Left lung (tissue), 4 donors: ENCODE measurements at regions not wholly inside any gene's neighbourhood (a gene's known extent, or its start where the extent isn't known, plus 50 kb on each side); places are given as distances from the start of the nearest gene placed in this dataset.

Source experiments
- ATAC-seq: fragments of 200-7000 bp; cut with Tn5 transposase; one replicate; pipeline ENCODE4 v1.9.1; 2020; ENCODE audit warnings: moderate library complexity
- DNase-seq, 4 donors: peaks; one replicate each; pipeline ENCODE4 v3.0.0-alpha.2; 2013 to 2020
- H3K27ac ChIP-seq, 2 donors: fragments of 200-600 bp; sonication (generic) in 1 of 2; one replicate each; pipeline versions ENCODE4 v1.5.0 to v1.8.0; 2020 to 2021
- H3K27me3 ChIP-seq, 2 donors: fragments of 200-600 bp; sonication (generic) in 1 of 2; one replicate each; pipeline versions ENCODE4 v1.5.0 to v1.8.0; 2020 to 2021
- H3K36me3 ChIP-seq, 2 donors: fragments of 200-600 bp; sonication (generic) in 1 of 2; one replicate each; pipeline versions ENCODE4 v1.5.0 to v1.8.0; 2020 to 2021
- H3K4me1 ChIP-seq, 2 donors: fragments of 200-600 bp; one replicate each; pipeline ENCODE4 v1.8.0; 2021
- H3K4me3 ChIP-seq, 2 donors: fragments of 200-600 bp; sonication (generic) in 1 of 2; one replicate each; pipeline versions ENCODE4 v1.5.0 to v1.8.0; 2020 to 2021; ENCODE audit warnings: mild to moderate bottlenecking in 1 of 2
- H3K9me3 ChIP-seq, 2 donors: fragments of 200-600 bp; sonication (generic) in 1 of 2; one replicate each; pipeline versions ENCODE4 v1.5.0 to v1.8.0; 2020 to 2021
- intact Hi-C, 2 donors: fragments of 100-400 bp; cut with DNase I; formaldehyde crosslinking; loops; one replicate each; pipeline versions ENCODE4 v1.11.2 to v1.14.2; 2022
- TF ChIP-seq, protein P1 (sequence below), 2 donors: fragments of 200-600 bp; sonication (generic) in 1 of 2; IDR thresholded peaks; one replicate each; pipeline versions ENCODE4 v1.5.0 to v1.8.0; 2021; ENCODE audit warnings: antibody characterized with exemption in 2 of 2
- donor health status: DM: no; HTN: yes; CAD: no.
- donor health status: DM: no; HTN: no; CAD: no.

DNA sequence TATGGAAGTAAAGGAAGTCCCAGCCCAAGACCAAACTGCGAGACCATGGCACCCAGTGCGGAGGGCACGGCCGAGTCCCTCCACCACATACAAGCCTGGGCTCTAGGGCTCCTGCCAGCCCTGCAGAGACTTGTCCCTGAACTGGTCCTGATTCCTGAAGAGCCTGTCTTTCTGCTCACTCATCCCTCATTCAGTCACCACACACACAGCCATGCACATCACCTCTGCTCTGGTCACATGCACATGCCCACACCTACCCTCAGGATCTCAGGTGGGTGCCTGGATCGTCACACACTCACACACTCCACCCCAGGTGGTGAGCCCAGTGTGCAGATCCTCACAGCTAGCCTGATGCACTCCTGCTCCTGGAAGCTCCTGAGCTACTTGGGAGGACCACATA is 71.4 kb upstream of the LAPTM4A start:
- Histone ChIP-seq H3K27ac (no peak overlapping the region), H3K4me3 (no peak overlapping the region), H3K9me3 (no peaks in the 10 kb centered on the region), H3K36me3 (no peaks in the 10 kb centered on the region), H3K4me1 (no peaks in the 10 kb centered on the region), H3K27me3 (no peaks in the 10 kb centered on the region)
- ATAC-seq (no peak), DNase-seq (no peak)
- intact Hi-C loops: no loop called here
- TF ChIP-seq, protein P1, sequence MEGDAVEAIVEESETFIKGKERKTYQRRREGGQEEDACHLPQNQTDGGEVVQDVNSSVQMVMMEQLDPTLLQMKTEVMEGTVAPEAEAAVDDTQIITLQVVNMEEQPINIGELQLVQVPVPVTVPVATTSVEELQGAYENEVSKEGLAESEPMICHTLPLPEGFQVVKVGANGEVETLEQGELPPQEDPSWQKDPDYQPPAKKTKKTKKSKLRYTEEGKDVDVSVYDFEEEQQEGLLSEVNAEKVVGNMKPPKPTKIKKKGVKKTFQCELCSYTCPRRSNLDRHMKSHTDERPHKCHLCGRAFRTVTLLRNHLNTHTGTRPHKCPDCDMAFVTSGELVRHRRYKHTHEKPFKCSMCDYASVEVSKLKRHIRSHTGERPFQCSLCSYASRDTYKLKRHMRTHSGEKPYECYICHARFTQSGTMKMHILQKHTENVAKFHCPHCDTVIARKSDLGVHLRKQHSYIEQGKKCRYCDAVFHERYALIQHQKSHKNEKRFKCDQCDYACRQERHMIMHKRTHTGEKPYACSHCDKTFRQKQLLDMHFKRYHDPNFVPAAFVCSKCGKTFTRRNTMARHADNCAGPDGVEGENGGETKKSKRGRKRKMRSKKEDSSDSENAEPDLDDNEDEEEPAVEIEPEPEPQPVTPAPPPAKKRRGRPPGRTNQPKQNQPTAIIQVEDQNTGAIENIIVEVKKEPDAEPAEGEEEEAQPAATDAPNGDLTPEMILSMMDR (IDR thresholded peaks at IDR 0.05): no peak

GRCh38 chr2:20120569-20121416 is 69.4 kb upstream of the LAPTM4A start:
- Histone ChIP-seq H3K9me3 (no peaks in the 10 kb centered on the region), H3K27me3 (no peaks in the 10 kb centered on the region), H3K27ac (no peak overlapping the region), H3K36me3 (no peaks in the 10 kb centered on the region), H3K4me1 (no peaks in the 10 kb centered on the region), H3K4me3 (no peak overlapping the region)
- no peak for DNase-seq
- TF ChIP-seq, protein P1 (IDR thresholded peaks at IDR 0.05): no peak
- intact Hi-C loops: no loop called here
- no peak for ATAC-seq

- Histone ChIP-seq H3K27ac (no peak overlapping the region), H3K4me3 (no peak overlapping the region), H3K9me3 (no peaks in the 10 kb centered on the region), H3K36me3 (no peaks in the 10 kb centered on the region), H3K4me1 (no peaks in the 10 kb centered on the region), H3K27me3 (no peaks in the 10 kb centered on the region)
- intact Hi-C loops: no loop called here
- TF ChIP-seq, protein P1 (IDR thresholded peaks at IDR 0.05): no peak
- DNase-seq (no peak), ATAC-seq (no peak)
These were observed 66.6 kb upstream of the LAPTM4A start for GRCh38 chr2:20118051-20118450.

DNA sequence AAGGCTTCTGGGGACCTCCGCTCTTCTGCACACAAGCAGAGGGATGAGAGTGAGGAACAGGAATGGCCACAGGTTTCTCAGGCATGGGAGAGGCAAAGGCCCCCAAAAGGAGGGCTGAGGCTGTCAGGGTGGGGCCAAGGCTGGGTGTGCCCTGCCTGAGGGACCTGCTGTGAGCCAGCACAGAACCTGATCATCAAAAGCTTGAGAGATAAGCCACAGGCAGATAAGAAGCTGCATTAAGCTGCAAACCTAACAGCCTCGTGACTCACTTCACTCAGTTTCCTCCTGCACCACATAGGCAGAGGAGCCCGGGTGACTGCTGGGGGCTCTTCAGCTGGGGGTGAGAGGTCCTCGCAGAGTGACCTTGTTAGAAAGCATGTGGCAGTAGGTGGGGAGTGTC is 64.5 kb upstream of the LAPTM4A start:
- Histone ChIP-seq H3K27ac (no peak overlapping the region), H3K27me3 (no peaks in the 10 kb centered on the region), H3K4me1 (no peaks in the 10 kb centered on the region), H3K4me3 (no peak overlapping the region), H3K36me3 (no peaks in the 10 kb centered on the region), H3K9me3 (no peaks in the 10 kb centered on the region)
- DNase-seq: no peak
- ATAC-seq: no peak
- intact Hi-C loops: no loop called here
- TF ChIP-seq, protein P1 (IDR thresholded peaks at IDR 0.05): no peak

DNA sequence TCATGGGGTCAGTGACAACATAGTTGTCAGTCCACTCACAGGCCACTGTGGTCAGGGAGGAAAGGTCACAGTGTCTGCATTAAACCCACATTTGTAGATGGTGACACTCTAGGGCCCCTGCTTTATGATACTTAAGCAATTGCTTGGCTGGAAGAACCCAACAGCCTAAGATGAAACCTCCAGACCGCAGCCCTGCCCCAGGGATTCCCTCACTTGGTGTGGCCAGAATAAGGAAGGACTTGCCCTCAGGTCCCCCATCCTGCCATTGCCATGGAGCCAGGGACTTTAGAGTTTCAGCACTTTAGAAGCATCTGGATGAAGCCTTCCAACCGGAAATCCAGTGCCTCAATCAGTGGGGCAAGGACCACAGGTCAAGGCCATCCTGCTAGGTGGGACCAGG is 63.9 kb upstream of the LAPTM4A start:
- no peak for ATAC-seq
- Histone ChIP-seq H3K4me1 (no peaks in the 10 kb centered on the region), H3K4me3 (no peak overlapping the region), H3K9me3 (no peaks in the 10 kb centered on the region), H3K27ac (no peak overlapping the region), H3K36me3 (no peaks in the 10 kb centered on the region), H3K27me3 (no peaks in the 10 kb centered on the region)
- no peak for DNase-seq
- TF ChIP-seq, protein P1 (IDR thresholded peaks at IDR 0.05): no peak
- intact Hi-C loops: no loop called here
